HepG2 (cell line): ENCODE measurements at regions not wholly inside any gene's neighbourhood (a gene's known extent, or its start where the extent isn't known, plus 50 kb on each side); places are given as distances from the start of the nearest gene placed in this dataset.

Experiments used
- ATF1 ChIP-seq: IDR thresholded peaks from 2 replicates; pipeline ENCODE4 v1.6.1; 2016; ENCODE audit warnings: mild to moderate bottlenecking, control low read depth
- GABPA ChIP-seq, 2 experiments: IDR thresholded peaks; 2 replicates each; pipeline ENCODE4 v1.6.1; 2011 to 2016; ENCODE audit warnings: low read depth in 2 of 2, low read length in 1 of 2, missing biosample characterization in 1 of 2, missing genetic modification characterization in 1 of 2
- NFE2L2 ChIP-seq: fragments of 150-350 bp; IDR thresholded peaks from 2 replicates; pipeline ENCODE4 v1.6.1; 2014; ENCODE audit warnings: low read length
- POLR2AphosphoS5 ChIP-seq: IDR thresholded peaks from 2 replicates; pipeline ENCODE4 v1.6.1; 2012; ENCODE audit warnings: low read depth, low read length
- REPIN1 ChIP-seq: sonication (generic); formaldehyde crosslinking; IDR thresholded peaks from 2 replicates; pipeline ENCODE4 v1.8.0; 2022; ENCODE audit warnings: missing genetic modification reagents, low read depth, mild to moderate bottlenecking, borderline replicate concordance
- ZBED4 ChIP-seq: sonication (generic); formaldehyde crosslinking; IDR thresholded peaks from 2 replicates; pipeline ENCODE4 v1.4.0; 2020; ENCODE audit warnings: missing genetic modification reagents, borderline replicate concordance
- ZFY ChIP-seq: sonication (generic); formaldehyde crosslinking; IDR thresholded peaks from 2 replicates; pipeline ENCODE4 v1.4.0; 2020; ENCODE audit warnings: missing genetic modification reagents
- ZNF230 ChIP-seq: sonication (generic); formaldehyde crosslinking; IDR thresholded peaks from 2 replicates; pipeline ENCODE4 v1.4.0; 2020; ENCODE audit warnings: mild to moderate bottlenecking, missing genetic modification reagents
- ZNF317 ChIP-seq: sonication (generic); formaldehyde crosslinking; IDR thresholded peaks from 2 replicates; pipeline ENCODE4 v1.5.0; 2020; ENCODE audit warnings: mild to moderate bottlenecking, missing genetic modification reagents

DNA sequence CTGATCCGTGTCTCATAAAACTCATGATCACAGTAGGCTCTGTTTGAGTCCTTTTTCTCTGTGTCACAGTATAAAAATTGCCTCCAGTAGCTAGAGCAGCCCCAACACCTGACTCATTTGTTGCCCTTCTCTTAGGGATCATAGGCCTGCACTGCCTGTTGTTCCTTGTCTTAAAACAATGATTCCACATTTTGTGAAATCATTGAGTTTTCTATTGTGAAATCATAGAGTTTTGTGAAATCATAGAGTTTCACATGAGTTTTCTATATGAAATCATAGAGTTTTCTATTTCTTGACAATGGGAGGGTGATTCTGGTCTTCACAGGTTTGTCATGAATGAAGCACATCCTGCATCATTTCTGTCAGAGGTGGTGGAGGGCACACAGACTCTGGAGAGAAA, 239.9 kb downstream of the GASK1B start:
- TF ChIP-seq ATF1 (CRISPR knock-in tag), result no peak
- TF ChIP-seq ZNF230 (CRISPR knock-in tag), result no peak
- no peak for TF ChIP-seq POLR2AphosphoS5
- no peak for TF ChIP-seq ZNF317 (CRISPR knock-in tag)
- TF ChIP-seq GABPA (IDR thresholded peaks at IDR 0.05; ENCODE audit: low read depth, low read length), result no peak
- TF ChIP-seq GABPA (CRISPR knock-in tag; IDR thresholded peaks at IDR 0.05; ENCODE audit: low read depth), result no peak
- TF ChIP-seq NFE2L2, result no peak
- TF ChIP-seq REPIN1 (CRISPR knock-in tag), result no peak
- TF ChIP-seq ZFY, result no peak
- TF ChIP-seq ZBED4 (CRISPR knock-in tag), result no peak
